ENCODE measurements at regions not wholly inside any gene's neighbourhood (a gene's known extent, or its start where the extent isn't known, plus 50 kb on each side); places are given as distances from the start of the nearest gene placed in this dataset.
"Not testable (repeated sequence)": the region's sequence is repeated elsewhere in the genome, so short reads cannot be mapped to it uniquely, and the experiment has no call there.

DNA sequence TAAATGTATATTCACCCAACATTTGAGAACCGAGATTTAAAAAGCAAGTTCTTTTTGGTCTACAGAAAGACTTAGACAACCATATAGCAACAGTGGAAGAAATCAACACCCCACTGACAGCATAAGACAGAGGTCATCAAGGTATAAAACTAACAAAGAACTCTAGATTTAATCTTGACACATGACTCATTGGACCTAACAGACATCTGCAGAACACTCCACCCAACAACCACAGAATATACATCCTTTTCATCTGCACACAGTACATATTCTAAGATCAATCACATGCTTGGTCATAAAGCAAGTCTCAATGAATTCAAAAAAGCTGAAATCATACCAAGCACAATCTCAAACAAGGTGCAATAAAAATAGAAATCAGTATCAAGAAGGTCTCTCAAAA, 65.8 kb downstream of the SPIN4 start:
- no peak for DNase-seq

DNA sequence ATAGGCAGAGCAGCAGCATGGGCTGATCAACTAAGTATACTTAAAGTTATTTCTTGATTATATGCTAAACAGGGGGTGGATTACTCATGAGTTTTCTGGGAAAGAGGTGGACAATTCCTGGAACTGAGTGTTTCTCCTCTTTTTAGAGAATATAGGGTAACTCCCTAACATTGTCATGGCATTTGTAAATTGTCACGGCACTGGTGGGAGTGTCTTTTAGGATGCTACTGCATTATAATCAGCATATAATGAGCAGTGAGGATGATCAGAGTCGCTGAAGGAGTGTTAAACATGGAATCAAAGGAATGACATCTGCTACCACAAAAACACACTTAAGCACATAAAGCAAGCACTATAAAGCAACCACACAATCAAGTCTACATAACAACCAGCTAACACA, 66.5 kb downstream of the SPIN4 start:
- no peak for DNase-seq

DNA sequence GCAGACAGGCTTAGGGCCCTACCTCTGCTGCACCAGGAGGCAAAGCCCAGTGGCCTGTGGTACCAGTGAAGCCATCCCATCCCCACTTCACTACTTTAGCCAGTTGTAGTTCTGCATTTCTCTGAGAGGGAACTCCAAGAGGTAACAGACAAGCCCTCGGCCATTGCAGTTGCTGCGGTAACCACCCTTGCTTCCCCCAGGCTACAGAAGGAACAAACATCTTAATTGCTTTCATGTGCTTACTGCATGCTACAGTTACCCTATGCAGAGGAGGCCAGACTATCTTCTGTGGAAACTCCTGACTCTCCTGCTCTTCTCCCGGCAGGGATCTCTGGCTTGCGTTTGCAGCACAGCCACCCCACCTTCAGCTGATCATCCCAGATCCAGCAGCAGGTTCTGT, 67.8 kb downstream of the SPIN4 start:
- DNase-seq = no peak

DNA sequence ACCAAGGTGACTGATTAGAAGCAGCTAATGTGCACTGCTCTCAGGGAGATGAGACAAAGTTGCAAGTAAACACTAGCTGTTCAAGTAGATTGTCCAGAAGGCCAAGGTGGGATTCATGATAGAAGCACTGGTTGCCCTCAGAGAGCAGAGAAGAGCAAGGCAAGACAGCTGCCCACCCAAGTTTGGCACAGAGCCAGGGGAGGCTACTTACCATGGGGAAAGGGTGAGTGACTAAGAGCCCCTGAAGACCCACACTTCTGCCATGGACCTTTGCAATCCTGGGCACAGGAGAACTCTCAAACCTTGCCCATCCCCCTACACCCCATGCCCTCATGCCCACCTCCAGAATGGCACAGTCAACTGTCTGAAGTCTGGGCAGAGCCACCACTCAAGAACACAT, 68.3 kb downstream of the SPIN4 start:
- no peak for DNase-seq

DNA sequence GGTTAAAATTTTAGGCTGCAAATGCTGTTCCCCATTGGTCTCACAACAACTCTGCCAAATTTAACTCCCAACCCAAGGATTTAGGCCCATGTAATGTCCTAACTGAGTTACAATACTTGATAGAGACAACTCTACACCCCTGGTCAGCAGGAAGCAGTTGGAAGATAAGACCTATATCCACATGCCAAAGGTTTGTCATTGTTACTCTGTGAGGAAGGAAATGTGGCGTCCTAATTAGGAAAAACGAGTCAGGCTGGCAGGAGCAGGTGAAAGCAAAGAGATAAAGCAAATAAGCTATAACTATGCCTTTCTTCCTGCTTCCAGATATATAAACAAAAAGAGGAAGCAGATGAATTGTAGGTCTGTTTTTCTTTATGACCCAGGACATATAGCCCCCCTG, 69.1 kb downstream of the SPIN4 start:
- DNase-seq = no peak

DNA sequence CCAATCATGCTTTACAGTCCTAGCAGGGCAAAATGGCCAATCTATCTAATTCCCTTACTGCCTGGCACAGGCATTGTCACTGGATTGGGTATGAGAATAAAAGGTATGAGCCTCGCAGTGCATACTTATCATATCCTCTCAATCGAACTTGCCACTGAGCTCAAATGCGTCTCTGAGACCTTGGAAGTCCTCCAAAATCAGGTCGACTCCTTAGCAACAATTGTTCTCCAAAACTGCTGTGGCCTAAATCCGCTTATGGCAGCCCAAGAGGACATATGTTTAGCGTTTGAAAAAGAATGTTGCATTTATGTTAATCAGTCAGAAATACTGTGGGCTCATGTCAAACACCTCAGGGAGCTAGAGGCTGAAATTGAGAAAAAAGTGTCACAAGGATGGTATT, 69.7 kb downstream of the SPIN4 start:
- DNase-seq = no peak

DNA sequence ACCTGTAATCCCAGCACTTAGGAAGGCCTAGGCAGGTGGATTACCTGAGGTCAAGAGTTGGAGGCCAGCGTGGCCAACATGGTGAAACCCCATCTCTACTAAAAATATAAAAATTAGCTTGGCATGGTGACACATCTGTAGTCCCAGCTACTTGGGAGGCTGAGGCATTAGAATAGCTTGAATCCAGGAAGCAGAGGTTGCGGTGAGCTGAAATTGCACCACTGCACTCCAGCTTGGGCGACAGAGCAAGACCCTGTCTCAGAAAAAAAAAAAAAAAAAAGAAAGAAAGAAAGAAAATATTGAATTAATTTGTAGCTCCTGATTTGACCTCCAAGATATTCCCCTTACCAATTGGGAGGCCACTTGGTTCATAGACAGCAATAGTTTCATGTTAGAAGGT, 73.7 kb downstream of the SPIN4 start:
- DNase-seq = not testable (repeated sequence)

DNA sequence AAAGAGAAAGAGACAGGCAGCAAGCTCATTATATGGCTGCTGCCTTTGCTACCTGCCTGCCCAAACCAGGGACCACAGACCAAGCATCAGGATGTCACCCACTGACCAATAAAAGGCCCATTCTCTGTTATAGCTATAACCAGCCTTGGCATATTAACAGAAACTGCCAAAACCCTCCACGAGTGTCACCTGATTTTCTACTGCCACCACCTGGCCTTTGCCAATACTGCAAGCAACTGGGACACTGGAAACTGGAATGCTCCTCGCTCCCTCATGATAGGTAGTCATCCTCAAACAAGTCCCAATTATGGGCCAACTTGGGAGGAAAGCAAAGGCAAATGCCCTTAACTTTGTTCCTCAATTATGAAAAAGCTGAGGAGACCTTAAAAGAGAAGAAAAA, 76.0 kb downstream of the SPIN4 start:
- peak; percentile 57 to 58 for DNase-seq

DNA sequence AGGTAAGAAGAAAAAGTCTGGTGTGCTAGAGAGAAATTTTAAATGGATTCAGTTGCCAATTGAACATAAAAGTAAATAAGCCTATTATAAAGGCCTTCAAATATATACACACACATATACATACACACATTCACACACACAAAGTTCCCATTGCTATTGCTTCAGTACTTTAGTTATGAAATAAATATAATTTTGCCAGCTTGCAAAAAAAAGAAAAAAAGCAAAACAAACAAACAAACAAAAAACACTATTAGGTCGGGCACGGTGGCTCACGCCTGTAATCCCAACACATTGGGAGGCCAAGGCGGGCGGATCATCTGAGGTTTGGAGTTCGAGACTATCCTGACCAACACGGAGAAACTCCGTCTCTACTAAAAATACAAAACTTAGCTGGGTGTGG, 80.3 kb downstream of the SPIN4 start:
- no peak for DNase-seq

DNA sequence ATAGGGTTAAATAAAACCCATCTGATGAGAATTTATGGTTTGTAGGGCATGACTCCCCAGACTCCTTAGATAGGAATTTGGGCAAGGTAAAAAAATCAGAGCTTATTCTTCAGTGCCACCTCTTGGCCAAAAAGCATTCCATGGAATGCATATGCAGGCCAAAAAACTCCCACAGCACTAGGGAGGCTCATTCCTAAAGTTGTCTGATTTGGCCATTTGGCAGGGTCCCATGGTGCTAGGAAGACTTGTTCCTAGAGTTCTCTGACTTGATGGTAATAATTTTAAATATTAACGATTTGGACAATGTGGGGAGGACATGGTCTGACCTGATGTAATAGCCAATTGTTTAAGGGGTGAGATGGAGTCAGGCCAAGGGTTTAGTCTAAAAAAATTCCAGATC, 93.0 kb downstream of the SPIN4 start:
- no peak for DNase-seq

DNA sequence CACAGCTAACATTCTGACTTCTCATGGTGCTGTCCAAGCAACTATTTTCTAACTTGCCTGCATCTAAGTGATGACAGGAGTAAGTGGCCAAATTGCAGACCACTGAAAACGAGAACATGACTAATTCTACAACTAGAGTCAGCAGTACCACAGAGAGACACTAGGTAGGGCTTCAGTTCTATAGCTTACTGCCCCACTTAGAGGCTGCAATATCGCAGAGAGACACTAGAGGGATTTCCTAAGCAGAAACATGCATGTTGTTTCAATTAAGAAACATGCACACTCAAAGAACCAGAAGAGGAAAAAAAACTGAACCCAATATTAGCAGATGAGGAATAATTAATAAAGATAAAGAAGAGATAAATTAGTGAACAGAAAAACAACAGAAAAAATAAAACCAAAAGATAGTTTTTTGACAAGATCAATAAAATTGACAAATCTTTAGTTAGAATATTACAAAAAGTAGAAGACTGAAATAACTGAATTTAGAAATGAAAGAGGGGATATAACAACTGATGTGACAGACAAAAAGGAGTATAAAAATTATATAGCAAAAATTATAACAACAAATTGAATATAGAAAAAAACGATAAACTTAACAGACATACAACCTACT, 100.8 kb downstream of the SPIN4 start:
- DNase-seq = peak in 1 of 2 experiments; percentile 27

DNA sequence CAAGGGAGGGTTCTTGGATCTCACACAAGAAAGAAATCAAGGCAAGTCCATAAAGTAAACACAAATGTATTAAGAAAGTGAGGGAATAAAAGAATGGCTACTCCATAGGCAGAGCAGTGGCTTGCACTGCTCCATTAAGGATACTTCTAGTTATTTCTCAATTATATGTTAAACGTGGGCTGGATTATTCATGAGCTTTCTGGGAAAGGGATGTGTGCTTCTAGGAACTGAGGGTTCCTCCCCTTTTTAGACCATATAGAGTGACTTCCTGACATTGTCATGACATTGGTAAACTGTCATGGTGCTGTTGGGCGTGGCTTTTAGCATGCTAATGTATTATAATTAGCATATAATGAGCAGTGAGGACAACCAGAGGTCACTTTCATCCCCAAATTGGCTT, 108.4 kb downstream of the SPIN4 start:
- not testable (repeated sequence) for DNase-seq

DNA sequence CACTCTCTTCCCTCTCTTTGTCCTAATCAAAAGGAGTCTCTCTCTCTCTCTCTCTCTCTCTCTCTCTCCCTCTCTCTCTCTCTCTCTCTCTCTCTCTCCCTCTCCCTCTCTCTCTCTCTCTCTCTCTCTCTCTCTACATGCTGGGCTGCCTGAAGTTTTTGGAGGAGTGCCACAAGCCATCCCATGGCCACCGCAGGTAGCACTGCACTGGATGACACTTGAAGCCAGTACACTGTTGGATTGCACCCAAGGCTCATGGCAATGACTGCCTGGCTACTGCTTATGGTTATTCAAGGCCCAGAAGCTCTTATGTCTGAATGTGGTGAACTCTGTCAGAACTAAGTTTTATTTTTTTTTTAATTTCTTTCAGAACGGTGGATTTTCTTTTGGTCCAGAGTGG, 115.2 kb downstream of the SPIN4 start:
- not testable (repeated sequence) for DNase-seq

DNA sequence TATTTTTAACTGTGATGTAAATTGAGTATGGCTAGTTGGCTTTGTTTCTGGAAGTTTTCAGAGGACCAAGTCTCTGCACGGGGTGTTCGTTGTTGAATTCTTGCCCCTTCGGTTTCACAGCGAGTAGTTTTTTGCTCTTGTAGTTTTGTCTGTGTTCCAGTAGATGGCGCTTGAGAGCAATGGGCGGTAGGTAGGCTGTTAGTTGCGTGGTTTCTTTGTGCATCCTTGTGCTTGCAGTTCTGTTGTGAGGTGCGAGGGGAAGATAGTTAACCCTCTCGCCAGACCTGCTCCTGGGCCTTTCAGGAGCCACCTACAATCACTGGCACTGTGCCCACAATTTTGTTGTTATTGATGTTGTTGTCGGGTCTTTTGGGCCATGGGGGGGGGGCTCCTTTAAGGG, 118.1 kb downstream of the SPIN4 start:
- DNase-seq = not testable (repeated sequence)

DNA sequence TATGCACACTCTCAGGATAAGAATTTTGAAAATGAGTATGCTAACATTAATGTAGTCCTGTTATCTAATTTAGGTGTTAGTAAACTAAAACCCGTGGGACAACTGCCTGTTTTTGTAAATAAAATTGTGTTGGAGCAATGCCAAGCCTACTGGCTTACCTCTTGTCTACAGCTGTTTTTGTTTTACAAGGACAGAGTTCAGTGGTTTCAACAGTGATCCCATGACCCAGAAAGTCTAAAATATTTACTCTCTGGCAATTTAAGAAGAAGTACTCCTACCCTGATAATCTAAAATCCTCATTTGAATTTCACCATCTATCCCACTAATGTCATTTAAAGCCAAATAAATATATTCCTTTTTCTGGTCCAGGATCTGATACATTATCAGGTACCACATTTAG, 132.9 kb downstream of the SPIN4 start:
- not testable (repeated sequence) for DNase-seq

DNA sequence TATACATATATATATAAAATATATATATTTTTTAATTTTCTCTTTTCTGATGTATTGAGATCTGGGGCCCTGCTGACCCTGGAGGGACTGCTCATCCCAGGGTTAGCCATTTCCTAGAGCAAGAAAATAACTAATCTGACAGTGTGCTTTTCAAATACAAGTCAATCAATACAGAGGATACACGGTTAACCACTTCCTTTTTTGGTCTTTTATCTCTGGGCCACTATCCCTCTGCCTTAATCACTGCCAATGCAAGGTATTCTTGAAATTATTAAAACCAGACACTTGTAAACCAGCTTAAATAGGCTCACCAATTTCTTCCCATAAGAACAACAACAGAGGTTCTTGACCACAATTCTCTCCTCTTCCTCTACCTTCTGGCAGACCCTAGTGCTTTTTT, 133.6 kb downstream of the SPIN4 start:
- DNase-seq = not testable (repeated sequence)

DNA sequence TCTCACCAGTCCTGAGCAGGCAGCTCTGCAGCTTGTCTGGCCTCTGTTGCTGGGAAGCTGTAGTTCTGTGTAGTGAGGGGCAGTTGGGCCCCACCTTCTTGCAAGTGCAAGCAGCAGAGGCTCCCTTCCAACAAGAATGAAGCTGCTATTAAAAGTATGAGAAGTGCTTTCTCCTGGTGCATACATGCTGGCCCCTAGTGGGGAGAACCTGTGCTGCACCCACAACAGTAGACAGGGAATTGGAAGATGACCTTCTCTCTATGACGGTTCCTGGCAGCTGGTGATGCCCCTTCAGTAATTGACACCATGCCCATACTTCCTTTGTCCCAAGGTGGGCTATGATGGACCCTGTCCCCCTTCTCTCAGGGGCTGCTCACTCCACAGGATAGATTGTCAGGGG, 141.5 kb downstream of the SPIN4 start:
- DNase-seq = not testable (repeated sequence)

DNA sequence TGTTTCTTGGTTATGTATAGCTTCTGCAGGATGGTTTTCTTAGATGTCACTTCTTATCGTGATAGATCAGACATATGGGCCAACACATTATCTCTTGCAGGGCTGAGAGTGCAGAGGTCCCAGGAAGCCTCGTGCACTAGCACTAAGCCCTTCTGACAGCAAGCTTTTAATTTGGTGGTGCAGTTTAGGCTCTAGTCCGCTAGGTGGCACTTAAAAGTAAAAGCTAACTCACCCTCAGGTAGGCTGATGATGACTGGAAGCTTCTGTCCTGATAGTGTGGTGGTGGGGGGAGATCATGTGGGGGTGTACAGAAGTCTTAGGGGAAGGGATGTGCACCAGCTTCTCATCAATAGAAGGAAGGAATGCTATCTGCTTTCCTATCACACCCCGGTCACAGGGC, 142.0 kb downstream of the SPIN4 start:
- DNase-seq = not testable (repeated sequence)

DNA sequence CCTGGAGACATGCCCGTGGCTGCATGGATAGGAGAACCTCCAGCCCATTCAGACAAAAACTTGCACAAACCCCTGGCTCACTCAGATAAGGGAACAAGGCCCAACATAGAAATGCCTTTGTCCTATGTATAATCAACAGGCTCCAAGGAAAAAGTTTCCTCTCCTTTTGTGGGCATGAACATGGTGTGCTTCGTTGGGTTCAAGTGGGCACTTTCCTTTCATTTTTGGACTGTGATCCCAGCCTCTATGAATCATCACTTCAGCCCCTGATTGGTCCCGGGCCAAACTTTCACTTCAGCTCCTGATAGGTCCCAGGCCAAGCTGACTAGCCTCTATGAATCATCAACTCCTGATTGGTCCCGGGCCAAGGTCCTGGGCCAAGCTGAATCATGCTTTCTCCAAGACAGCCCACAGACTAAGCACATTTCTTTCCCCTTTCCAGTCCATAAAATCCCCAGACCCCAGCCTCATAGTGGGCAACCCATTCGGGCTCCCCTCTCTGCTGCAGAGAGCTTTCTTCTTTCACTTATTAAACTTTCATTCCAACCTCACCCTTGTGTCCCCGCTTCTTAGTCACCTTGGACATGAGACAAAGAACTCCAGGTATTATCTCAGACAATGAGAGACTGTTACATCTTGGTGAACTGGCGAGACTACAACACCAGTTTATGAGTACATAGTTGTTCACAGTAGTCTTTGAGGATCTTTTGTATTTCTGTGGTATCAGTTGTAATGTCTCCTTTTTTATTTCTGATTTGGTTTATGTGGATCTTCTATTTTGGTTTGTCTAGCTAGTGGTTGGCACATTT, 146.7 kb downstream of the SPIN4 start:
- not testable (repeated sequence) for DNase-seq

DNA sequence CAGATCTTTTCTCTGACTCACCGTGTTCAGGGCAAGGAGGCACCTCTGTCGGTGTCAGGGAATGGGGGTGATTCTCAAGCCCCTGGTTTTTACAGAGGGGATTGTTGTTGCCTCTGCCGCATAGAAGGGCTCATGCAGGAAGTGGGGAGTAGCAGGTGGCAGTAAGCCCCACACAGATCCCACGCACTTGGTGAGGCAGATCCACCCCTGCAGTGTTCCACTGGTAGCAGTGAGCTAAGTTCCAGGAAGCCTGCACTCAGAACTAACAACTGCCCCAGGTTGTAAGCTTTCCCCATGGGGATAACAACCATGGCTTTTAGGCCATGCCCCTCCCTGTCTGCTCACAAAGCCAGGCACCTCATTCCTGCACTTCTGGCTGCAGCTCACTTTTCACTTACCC, 149.1 kb downstream of the SPIN4 start:
- DNase-seq = not testable (repeated sequence)

DNA sequence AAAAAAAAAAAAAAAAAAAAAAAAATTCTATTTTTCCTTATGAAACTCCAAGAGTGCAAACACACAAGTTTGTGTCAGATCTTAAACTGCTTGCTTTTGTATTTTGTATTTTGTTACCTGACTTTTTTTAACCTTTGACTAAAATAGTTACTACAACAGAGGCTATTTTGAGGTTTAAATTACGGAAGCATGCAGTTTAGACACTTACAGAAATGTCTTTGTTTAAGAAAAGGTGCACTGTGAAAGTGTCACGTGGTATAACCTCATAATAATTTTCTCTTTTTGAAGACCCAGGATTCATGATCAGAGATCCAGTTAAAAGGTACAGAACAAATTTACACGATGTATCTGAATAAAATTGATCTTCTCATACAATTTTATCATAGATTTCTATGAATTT, 152.4 kb downstream of the SPIN4 start:
- DNase-seq = not testable (repeated sequence)

DNA sequence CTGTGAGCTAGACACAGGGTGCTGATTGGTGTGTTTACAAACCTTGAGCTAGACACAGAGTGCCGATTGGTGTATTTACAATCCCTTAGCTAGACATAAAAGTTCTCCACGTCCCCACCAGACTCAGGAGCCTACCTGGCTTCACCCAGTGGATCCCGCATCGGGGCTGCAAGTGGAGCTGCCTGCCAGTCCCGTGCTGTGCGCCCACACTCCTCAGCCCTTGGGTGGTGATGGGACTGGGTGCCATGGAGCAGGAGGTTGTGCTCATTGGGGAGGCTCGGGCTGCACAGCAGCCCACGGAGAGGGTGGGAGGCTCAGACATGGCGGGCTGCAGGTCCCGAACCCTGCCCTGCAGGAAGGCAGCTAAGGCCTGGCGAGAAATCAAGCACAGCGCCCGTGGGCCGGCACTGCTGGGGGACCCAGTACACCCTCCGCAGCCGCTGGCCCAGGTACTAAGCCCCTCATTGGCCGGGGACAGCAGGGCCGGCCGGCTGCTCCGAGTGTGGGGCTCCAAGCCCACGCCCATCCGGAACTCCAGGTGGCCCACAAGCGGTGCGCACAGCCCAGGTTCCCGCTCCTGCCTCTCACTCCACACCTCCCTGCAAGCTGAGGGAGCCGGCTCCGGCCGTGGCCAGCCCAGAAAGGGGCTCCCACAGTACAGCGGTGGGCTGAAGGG, 158.6 kb downstream of the SPIN4 start:
- not testable (repeated sequence) for DNase-seq

DNA sequence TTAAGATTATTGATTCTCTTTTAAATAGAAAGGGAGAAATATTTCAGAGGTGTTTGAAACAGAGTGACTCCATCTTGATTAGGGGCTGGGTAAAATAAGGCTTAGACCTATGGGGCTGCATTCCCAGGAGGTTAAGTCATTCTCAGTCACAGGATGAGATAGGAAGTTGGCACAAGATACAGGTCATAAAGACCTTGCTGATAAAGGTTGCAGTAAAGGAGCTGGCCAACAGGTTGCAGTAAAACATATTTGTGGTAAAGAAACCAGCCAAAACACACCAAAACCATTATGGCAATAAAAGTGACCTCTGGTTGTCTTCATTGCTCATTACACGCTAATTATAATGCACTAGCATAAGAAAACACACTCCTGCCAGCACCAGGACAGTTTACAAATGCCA, 165.0 kb downstream of the SPIN4 start:
- no peak for DNase-seq

DNA sequence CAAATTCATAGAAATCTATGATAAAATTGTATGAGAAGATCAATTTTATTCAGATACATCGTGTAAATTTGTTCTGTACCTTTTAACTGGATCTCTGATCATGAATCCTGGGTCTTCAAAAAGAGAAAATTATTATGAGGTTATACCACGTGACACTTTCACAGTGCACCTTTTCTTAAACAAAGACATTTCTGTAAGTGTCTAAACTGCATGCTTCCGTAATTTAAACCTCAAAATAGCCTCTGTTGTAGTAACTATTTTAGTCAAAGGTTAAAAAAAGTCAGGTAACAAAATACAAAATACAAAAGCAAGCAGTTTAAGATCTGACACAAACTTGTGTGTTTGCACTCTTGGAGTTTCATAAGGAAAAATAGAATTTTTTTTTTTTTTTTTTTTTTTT, 171.3 kb downstream of the SPIN4 start:
- DNase-seq = not testable (repeated sequence)

Data from activated T-cell treated with anti-CD3 and anti-CD28 coated beads, Interleukin-2, amount 50 U/mL, for 48 hours (primary cell).